HEK293T (cell line): ENCODE measurements at regions not wholly inside any gene's neighbourhood (a gene's known extent, or its start where the extent isn't known, plus 50 kb on each side); places are given as distances from the start of the nearest gene placed in this dataset.

ENCODE experiments used
- BHLHE40 ChIP-seq: fragments of 450-650 bp; IDR thresholded peaks from 2 replicates; pipeline ENCODE4 v1.6.1; 2016; ENCODE audit warnings: mild to moderate bottlenecking, moderate library complexity, borderline replicate concordance
- FOXA1 ChIP-seq: fragments of 450-650 bp; IDR thresholded peaks from 2 replicates; pipeline ENCODE4 v1.6.1; 2016; ENCODE audit warnings: mild to moderate bottlenecking
- HDGF ChIP-seq: fragments of 450-650 bp; IDR thresholded peaks from 2 replicates; pipeline ENCODE4 v1.6.1; 2017; ENCODE audit warnings: antibody characterized with exemption, borderline replicate concordance
- L3MBTL2 ChIP-seq: fragments of 450-650 bp; conservative IDR thresholded peaks from 2 replicates; pipeline ENCODE4 v1.6.1; 2016; ENCODE audit warnings: mild to moderate bottlenecking
- SUZ12 ChIP-seq: fragments of 450-650 bp; IDR thresholded peaks from 2 replicates; pipeline ENCODE4 v1.6.1; 2016; ENCODE audit warnings: mild to moderate bottlenecking
- ZNF384 ChIP-seq: fragments of 450-650 bp; IDR thresholded peaks from 2 replicates; pipeline ENCODE4 v1.6.1; 2016

GRCh38 chr17:13253733-13254410, 236.0 kb upstream of the ELAC2 start:
- TF ChIP-seq ZNF384 (no peak), FOXA1 (no peak), BHLHE40 (no peak), HDGF (no peak), SUZ12 (no peak), L3MBTL2 (no peak)
